GM21381 (cell line): ENCODE measurements at regions not wholly inside any gene's neighbourhood (a gene's known extent, or its start where the extent isn't known, plus 50 kb on each side); places are given as distances from the start of the nearest gene placed in this dataset.

Source experiments
- ATAC-seq: cut with Tn5 transposase; IDR thresholded peaks from one replicate; pipeline ENCODE4 v1.9.1; 2021; ENCODE audit warnings: mild to moderate bottlenecking, moderate library complexity; ENCODE audit not compliant: unreplicated experiment

GRCh38 chr13:70424928-70425327, 316.7 kb upstream of the KLHL1 start:
- ATAC-seq = no peak

GRCh38 chr13:70424428-70424827, 316.2 kb upstream of the KLHL1 start:
- ATAC-seq = no peak

DNA sequence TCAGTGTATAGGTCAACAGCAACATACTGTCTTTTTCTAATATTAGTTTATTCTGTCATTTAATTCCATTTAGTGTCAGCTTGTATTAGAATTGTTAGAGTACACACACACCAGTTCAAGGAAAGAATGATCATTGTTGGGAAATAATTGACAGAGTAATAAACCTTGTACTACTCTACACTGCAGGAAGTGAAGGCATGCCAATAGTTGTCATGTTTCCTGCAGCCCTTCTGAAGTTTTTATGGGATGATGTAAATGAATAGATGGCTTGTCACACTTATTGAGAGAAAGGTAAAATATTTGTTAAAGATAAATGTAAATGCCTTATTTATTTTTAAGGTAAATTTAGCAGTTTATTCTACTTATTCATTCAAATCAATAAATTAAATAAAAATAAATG, 306.9 kb upstream of the KLHL1 start:
- no peak for ATAC-seq

DNA sequence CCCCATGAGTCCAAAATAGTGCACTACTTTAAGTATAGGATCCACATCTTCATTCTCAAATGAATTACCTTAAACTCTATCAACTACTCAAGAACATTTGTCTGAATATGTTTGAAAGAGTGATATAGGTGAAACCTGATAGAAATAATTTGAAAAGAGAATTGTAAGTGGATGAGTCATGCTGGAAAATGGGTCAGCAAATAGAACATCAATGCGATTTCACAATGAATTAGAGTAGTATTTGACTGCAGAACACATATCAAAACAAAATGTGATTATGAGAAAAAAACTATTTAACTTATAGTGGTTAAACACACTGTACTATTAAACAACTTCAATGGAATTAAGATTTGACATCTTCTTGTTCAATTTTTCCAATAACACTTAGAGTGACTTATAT, 300.6 kb upstream of the KLHL1 start:
- no peak for ATAC-seq

DNA sequence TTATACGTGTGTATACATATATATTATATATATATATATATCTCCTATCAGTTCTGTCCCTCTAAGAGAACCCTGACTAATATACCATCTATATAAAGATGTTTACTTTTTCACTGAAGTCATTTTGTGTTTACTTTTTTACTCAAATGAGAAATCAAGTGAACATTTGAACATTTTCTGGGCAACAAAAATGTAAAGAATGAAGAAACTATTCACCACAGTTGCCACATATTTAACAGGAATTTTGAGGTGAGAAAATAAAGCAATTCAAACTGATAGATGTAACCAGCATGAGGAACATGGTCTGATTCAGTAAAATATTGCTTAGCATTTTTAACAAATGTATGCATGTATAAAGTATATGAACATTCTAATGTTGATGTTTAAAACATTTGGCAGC, 299.2 kb upstream of the KLHL1 start:
- ATAC-seq = no peak

GRCh38 chr13:70405266-70405665, 297.0 kb upstream of the KLHL1 start:
- ATAC-seq = no peak

GRCh38 chr13:70394031-70394548, 285.8 kb upstream of the KLHL1 start:
- ATAC-seq = no peak

GRCh38 chr13:70391678-70392077, 283.4 kb upstream of the KLHL1 start:
- no peak for ATAC-seq

- ATAC-seq = no peak
Observed at GRCh38 chr13:70390968-70391367, 282.7 kb upstream of the KLHL1 start.

- ATAC-seq = no peak
Observed at GRCh38 chr13:70390064-70390463, 281.8 kb upstream of the KLHL1 start.

DNA sequence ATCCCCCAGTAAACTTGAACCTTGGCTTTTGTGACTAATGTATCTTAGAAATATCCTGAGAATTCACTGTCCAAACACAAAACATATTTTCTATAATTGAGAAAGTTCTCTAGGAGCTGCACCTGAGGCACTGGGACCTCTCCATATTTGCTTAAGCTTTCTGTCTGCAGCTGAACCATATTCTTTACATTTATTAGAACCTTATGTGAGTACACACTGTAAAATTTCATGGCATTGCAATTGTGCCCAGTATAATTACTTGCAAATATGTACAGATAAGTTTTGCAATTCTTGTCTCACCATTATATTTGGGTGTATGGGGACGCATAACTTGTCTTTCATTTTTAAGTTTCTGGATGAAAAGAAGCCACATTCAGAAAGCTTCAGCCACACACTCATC, 280.7 kb upstream of the KLHL1 start:
- no peak for ATAC-seq

DNA sequence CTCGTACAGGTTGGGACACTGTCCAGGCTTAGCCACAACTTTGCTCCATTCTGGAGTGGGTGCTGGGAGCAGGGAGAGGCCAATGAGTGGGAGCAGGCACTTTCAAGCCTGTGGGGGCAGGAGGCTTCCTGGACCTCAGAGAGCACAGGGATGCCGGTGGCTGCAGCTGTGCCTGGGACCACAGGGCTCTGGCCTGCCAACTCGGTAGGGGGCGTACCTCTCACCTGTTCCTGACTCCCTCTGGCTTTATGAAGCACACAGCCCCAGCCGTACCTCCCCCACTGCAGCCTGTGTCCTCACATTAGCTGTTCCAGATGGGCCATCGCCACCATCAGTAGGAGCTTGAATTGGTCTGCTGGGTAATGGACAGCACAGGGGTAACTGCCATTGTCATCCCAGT, 278.7 kb upstream of the KLHL1 start:
- no peak for ATAC-seq

GRCh38 chr13:70385852-70386251, 277.6 kb upstream of the KLHL1 start:
- ATAC-seq = no peak

GRCh38 chr13:70384156-70384555, 275.9 kb upstream of the KLHL1 start:
- ATAC-seq = no peak

GRCh38 chr13:70380809-70381208, 272.6 kb upstream of the KLHL1 start:
- ATAC-seq = no peak

DNA sequence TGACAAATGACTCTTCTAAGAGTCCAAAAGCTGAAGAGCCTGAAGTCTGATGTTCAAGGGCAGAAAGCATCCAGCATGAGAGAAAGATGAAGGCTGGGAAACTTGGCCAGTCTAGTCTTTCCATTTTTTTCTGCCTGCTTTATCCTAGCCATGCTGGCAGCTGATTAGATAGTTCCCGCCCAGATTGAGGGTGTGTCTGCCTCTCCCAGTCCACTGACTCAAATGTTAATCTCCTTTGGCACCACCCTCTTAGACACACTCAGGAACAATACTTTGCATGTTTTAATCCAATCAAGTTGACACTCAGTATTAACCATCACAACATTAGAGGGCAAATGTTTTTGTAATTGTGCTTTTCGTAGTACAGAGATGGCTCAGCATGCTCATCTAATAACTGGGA, 267.5 kb upstream of the KLHL1 start:
- no peak for ATAC-seq

DNA sequence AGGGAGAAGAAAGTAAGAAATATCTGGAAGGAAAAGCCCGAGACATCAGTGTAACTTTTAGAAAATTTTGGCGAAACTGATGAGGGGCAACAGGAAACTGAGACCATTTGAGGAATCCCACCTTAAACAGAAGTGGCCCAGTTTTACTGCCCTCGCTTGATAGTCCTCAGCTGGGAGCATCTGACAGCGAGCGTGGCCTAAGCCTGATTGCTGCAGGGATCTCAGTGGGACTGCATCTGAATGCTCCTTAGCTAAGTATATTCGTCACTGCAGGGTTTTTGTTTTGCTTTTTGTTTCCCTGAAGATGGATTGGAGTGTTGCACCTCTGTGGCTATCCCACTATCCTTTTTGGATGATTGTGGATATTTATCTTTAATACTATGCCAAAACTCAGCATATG, 262.7 kb upstream of the KLHL1 start:
- no peak for ATAC-seq

- ATAC-seq = no peak
Observed at GRCh38 chr13:70366720-70367119, 258.5 kb upstream of the KLHL1 start.

DNA sequence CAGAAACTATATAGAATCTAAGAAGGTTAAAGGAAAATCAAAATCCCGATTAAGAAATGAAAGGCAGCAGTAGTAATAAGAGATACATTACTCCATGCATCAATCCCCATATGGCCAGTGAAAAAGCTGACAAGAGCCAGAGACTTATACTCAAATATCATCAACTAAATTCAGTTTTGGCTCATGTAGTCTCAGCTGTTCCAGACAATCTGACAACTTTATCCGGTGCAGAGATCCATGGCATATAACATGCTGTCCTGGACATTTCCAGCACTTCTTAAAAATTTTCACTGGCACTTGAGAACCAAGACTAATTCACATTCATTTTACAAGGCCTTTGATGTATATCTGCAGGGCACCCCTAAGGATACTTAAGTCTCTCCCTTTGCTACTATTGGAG, 255.7 kb upstream of the KLHL1 start:
- ATAC-seq = no peak

DNA sequence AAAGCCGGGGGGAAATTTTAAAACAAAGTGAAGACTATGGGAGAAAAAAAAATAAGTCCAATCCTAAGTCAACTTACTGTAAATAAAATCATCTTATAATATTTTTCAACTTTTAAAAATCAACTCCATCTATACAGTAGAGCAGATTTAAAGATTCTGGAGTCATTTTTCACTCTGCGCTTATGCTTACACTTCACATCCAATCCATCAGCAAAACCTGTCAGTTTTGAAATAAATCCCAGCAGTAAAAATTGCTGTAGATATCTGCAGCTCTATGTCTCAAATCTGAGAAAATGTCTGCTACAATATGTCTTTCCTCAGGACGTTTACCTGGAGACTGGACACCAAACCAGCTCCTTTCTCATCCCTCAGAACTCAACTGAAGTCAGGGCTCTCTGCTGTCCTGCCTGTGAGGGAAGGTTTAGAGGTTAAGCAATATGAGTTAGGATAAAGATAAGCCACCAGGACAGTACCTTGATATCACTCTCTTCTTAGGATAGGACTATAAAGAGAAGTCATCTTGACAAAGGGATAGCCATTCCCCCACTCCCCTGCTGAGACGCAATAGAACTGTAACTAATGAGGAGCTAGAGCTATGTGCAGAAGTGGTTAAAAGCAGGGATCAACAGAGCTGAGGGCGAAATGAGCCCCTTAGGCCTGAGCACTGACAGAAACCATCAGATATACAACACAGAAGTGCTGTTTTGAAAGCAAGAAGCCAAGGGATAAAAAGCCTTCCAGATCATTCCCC, 254.7 kb upstream of the KLHL1 start:
- ATAC-seq = no peak

- ATAC-seq = no peak
Observed at GRCh38 chr13:70357031-70357430, 248.8 kb upstream of the KLHL1 start.

DNA sequence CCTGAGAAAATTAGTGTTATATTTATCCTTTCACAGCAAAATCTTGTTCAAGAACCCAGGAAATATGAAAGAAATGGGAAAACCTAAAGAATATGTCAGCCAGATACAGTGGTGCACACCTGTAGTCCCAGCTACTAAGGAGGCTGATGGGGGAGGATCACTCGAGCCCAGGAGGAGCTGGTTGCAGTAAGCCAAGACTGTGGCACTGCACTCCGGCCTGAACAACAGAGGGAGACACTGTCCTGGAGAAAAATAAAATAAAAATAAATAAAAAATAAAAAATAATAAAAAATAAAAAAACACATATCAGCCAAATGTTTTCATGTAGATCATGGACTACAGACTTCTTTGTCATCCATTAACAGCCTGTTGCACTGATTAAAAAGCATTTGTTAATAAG, 244.8 kb upstream of the KLHL1 start:
- ATAC-seq = no peak
